Activated CD8-positive, alpha-beta memory T cell treated with anti-CD3 and anti-CD28 coated beads for 36 hours (primary cell): ENCODE measurements at regions not wholly inside any gene's neighbourhood (a gene's known extent, or its start where the extent isn't known, plus 50 kb on each side); places are given as distances from the start of the nearest gene placed in this dataset.

Source experiments
- CTCF ChIA-PET: fragments of 350-600 bp; sonication (Branson Sonifier 250); formaldehyde crosslinking; loops from one replicate; lab custom pipeline; 2021; ENCODE audit warnings: antibody characterized with exemption; lab: Charles Lee
- POLR2A ChIA-PET: fragments of 350-600 bp; sonication (Branson Sonifier 250); formaldehyde crosslinking; loops from one replicate; lab custom pipeline; 2021; ENCODE audit warnings: antibody characterized with exemption; lab: Charles Lee

DNA sequence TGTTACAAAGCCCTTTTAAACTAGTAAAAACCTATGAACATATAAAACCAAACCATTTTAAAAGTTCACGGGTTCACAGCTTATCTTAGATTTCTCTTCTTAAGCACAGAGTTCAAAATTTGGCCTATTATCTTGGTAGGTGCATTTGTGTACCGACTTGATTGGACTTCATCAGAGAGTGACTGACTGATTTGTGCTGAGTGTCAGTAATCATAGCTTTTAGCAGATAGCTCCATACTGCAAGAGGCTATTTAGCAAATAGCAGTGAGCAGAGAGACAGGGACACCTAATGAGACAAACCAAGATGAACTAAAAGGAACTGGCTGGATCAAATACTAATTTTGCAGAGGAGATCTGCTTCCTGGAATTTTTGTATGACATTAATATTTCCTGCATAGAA, 274.5 kb downstream of the PRR16 start:
- POLR2A ChIA-PET, result no interaction called here
- CTCF ChIA-PET, result no interaction called here

DNA sequence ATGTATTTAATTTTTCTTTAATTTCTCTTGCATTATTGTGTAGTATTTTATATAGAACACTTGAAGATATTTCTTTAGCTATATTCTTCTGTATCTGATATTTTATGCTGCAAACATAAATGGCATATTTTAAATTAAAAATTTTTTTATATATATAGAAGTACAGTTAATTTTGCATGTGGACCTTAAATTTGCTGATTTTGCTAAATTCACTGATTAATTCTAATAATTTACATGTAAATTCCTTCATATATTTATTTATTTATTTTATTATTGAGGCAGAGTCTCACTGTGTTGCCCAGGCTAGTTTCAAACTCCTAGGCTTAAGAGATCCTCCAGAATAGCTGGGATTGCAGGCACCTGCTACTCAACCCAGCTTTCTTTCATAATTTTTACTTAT, 276.9 kb downstream of the PRR16 start:
- CTCF ChIA-PET, result no interaction called here

GRCh38 chr5:120748474-120748873, 284.4 kb downstream of the PRR16 start:
- ChIA-PET CTCF (no interaction called here), POLR2A (no interaction called here)

More for the DNA sequence above, 276.9 kb downstream of the PRR16 start:
- POLR2A ChIA-PET, result no interaction called here

DNA sequence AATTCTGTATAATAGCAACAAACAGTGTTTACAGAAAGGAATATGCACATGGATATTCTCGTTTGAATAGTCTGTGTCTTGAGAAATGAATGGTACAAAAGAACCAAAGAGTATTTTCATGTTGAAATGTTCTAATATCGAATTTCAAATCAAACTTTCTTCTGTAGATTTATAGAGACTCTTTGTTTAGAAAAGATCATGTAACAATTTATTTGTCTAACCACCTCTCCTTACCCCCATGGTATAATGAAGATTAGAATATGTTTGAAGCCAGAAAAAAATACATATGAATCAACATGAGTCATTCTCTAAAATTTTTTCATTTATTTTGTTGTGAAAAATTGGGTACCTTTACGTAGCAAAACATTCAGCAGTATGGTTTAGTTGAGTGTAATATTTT, 285.6 kb downstream of the PRR16 start:
- CTCF ChIA-PET, result no interaction called here
- POLR2A ChIA-PET, result no interaction called here

- ChIA-PET CTCF (no interaction called here), POLR2A (no interaction called here)
Observed at GRCh38 chr5:120759587-120759986, 295.5 kb downstream of the PRR16 start.

DNA sequence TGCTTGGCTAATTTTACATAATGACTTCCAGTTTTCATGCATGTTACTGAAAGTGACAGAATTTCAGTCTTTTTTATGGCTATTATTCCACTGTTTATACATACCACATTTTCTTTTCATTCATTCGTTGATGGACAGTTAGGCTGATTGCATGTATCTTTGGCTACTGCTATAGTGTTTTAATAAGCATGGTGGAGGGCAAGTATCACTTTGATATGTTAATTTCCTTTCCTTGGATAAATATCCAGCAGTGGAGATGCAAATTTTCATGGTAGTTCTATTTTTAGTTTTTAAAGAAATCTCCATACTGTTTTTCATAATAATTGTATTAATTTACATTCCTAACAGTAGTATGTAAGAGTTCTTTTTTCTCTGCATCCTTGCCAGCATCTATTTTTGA, 297.9 kb downstream of the PRR16 start:
- CTCF ChIA-PET, result no interaction called here
- POLR2A ChIA-PET, result no interaction called here

GRCh38 chr5:120765189-120765588, 301.1 kb downstream of the PRR16 start:
- POLR2A ChIA-PET, result no interaction called here
- CTCF ChIA-PET, result no interaction called here

- ChIA-PET CTCF (no interaction called here), POLR2A (no interaction called here)
Observed at GRCh38 chr5:120767178-120767820, 303.2 kb downstream of the PRR16 start.

DNA sequence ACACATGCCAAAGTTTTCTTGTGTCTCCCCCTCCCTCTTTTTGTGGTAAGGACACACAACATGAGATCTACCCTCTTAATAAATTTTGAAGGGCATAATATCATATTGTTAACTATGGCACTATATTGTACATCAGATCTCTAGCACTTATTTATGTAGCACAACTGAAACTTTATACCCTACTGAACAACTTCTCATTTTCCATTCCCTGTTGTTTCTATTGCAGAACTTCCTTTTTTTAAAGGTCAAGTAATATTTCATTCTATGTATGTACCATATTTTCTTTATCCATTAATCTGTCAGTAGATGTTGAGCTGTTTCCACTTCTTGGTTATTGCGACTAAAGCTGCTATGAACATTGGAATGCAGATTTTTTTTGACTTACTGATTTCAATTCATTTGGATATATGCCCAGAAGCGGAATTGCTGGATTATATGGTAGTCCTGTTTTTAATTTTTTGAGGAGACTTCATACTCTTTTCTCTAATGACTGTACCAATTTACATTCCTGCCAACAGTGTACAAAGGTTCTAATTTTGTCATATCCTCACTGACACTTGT, 305.3 kb downstream of the PRR16 start:
- ChIA-PET CTCF (no interaction called here), POLR2A (no interaction called here)

DNA sequence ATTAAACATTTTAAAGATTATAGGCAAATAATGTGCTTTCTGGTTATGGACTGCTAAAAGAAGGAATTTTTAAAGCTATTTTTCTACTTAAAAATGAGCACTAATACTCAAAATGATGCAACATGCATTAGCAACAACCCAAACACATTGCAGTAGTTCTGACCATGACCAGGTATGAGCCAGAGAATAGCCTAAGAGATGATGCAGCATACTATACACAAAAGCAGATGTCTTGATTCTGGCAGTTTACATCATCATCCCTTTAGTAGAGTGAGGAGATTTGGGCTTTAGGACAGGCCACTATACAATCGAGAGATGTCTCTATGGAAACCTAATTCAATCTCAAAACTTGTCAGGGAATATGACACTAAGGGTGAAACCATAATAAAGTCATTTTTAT, 307.1 kb downstream of the PRR16 start:
- POLR2A ChIA-PET, result no interaction called here
- CTCF ChIA-PET, result no interaction called here

DNA sequence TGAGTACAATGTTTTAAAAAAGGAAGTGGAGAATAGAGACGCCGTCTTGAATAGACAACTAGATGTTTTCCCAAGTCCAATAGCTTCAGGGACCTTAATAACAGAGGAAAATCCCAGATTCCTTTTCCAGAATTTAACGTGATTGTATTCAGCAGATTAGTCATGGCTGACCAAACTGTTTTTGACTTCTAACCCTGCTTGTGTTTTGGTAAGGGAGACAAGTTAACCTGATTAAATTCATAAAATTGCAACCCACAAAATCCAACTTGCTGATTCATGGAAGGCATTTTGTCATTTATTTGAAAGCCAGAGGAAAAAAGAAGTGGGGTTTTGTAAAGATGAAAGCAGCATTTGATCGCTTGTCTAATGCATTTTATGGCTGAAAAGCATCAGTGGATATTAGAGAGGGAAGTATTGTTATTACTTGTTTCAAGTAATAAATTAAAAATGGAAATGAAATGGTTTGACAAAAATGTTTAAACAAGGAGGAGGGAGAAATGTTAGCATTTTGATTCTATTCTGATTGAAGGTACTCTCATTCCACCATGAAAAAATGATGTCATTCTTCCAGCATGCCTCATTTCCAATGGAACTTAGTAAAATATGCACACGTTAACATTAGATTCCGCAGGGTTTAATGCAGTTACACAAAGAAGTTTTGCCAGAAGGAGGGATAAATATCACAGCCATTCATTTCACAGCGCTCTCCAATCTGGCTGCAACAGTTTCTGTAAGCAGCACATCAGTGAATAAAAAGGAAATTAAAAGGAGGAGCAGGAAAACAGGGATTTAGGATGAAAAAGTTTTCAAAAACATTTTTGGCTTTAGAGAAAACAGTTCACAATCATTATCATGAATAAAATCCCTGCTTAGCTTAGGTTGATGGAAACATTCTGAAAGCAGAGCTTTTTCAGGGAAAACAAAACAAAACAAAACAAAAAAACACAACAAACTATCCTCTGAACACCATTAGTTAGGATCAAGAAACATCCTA, 314.7 kb downstream of the PRR16 start:
- ChIA-PET CTCF (no interaction called here), POLR2A (no interaction called here)

DNA sequence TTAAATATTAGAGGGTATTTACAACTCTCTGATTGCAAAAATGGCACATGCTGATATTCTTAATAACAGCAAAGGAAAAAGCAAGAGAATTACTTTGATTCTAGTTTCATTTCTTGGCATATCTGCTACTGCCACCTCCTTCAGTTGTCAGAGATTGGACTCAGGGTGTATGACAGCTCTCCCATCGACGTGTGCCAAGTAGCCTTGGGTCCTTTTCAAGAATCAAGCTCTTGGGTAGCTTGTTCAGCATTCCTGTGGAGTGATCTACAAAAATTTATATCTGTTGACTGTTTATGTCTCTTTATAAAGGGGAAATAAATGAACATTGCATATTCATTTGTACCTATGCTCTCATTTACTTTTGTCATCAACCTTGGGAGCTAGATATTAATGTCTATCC, 315.6 kb downstream of the PRR16 start:
- POLR2A ChIA-PET, result no interaction called here

DNA sequence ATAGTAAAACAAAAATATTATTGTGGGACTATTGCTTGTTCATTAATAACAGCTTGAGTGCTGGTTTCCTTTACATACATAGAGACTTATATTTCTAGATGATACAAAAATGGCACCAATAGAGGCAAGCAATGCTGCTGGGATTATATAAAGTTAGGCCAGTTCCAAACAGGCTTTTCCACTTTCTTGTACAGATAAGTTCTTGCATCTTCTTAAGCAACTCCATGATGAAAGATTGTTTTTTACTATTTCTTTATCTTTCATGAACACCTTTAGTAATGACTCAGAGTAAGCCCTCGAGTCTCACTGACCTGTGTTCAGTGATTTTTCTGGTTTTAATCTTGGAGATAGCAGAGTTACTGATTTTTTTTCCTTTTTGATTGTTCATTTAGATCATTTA, 324.4 kb downstream of the PRR16 start:
- CTCF ChIA-PET, result no interaction called here
- POLR2A ChIA-PET, result no interaction called here

More for the DNA sequence above, 315.6 kb downstream of the PRR16 start:
- CTCF ChIA-PET, result no interaction called here

- CTCF ChIA-PET, result no interaction called here
- POLR2A ChIA-PET, result no interaction called here
Observed at GRCh38 chr5:120789918-120790317, 325.8 kb downstream of the PRR16 start.

DNA sequence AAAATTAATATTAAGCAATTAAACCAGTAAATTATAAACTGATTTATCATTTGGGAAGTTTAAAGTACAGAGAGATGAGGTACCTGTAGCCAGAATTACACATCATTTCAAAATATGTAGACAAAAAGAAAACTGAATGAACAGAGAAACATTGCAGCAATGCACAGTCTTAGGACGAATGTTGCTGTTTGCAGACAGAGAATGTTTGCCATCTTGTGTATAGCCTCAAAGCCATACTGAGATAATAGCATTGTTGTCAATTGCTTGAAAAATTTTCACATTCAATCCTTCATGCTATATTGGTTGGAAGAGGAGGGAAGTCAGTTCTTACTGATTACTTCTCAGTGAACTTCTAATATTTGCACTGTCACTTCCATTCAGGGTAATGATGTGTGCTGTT, 326.2 kb downstream of the PRR16 start:
- ChIA-PET CTCF (no interaction called here), POLR2A (no interaction called here)

DNA sequence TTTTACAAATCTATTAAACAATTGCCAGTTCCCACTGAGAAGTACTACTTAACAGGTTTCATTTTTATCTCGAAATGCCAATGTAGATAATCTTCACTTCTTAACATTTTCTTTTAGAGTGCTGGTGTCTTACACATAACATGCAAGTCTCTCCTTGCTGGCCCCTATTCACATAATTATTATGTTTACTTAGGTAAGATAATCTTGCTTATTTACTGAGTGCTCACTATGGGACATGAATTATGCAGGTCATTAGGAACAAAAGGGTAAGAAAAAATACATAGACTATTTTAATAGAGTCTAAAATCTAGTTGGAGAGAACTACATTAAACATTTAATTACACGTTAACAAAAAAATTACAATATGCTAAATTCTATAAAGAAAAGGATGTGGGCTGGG, 328.4 kb downstream of the PRR16 start:
- CTCF ChIA-PET, result no interaction called here
- POLR2A ChIA-PET, result no interaction called here

GRCh38 chr5:120794121-120794520, 330.0 kb downstream of the PRR16 start:
- POLR2A ChIA-PET, result no interaction called here
- CTCF ChIA-PET, result no interaction called here

DNA sequence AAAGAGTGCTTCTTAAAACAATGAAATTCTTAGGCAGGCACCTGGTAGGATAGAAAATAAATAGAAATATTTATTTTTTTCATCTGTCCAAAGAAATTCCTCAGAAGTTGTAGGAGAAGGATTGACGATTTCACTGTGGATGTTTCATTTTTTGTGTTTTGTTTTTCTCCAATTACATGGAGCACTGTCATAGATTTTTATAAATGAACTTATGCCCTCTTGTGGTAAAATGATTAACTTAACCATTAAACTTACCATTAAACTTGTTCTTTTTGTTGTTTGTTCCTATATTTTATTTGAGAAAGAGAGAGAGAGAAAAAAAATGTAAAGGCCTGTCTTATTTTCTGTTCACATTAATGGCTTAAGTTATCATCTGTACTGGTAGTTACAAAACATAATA, 339.2 kb downstream of the PRR16 start:
- POLR2A ChIA-PET, result no interaction called here
- CTCF ChIA-PET, result no interaction called here

DNA sequence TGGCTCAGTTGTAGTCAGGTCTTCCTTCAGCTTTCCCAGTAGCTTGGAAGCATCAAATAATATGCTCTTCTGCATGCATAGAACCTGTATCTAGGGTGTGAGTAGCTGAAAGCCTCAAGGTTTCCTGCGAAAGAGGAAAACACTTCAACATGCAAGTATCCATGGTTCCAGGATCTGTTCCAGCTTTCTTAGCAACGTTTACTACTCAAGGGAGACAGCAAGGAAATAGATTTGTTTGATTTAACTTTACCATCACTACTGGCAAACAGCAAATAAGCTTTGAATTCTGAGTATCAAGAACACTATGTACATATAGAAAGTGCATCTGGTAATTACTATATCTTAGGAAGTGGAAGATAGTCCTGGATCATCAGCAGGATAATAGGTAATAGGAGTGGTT, 341.0 kb downstream of the PRR16 start:
- ChIA-PET POLR2A (no interaction called here), CTCF (no interaction called here)

GRCh38 chr5:120806202-120806601, 342.1 kb downstream of the PRR16 start:
- CTCF ChIA-PET, result no interaction called here
- POLR2A ChIA-PET, result no interaction called here

DNA sequence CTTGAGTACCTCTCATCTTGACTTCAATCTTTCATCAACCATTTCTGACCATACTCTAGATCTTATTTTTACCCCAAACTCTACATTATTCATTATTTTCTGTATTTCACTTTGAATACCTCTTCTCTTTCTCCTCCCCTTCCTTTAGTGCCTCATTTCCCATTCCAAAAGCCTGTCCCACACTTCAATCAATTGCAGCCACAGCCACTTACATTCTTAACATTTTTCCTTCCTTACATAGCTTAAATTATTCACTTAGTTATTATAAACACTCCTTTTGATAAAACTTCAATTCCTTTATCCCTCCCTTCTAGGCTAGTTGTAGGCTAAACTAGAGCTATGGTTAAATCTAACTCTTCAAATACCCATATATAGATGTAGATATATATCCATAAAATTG, 344.0 kb downstream of the PRR16 start:
- POLR2A ChIA-PET, result no interaction called here
- CTCF ChIA-PET, result no interaction called here
